ENCODE measurements at regions not wholly inside any gene's neighbourhood (a gene's known extent, or its start where the extent isn't known, plus 50 kb on each side); places are given as distances from the start of the nearest gene placed in this dataset.

- TF ChIP-seq, protein P1, sequence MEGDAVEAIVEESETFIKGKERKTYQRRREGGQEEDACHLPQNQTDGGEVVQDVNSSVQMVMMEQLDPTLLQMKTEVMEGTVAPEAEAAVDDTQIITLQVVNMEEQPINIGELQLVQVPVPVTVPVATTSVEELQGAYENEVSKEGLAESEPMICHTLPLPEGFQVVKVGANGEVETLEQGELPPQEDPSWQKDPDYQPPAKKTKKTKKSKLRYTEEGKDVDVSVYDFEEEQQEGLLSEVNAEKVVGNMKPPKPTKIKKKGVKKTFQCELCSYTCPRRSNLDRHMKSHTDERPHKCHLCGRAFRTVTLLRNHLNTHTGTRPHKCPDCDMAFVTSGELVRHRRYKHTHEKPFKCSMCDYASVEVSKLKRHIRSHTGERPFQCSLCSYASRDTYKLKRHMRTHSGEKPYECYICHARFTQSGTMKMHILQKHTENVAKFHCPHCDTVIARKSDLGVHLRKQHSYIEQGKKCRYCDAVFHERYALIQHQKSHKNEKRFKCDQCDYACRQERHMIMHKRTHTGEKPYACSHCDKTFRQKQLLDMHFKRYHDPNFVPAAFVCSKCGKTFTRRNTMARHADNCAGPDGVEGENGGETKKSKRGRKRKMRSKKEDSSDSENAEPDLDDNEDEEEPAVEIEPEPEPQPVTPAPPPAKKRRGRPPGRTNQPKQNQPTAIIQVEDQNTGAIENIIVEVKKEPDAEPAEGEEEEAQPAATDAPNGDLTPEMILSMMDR (IDR thresholded peaks at IDR 0.05), result peak; percentile 64
- TF ChIP-seq ZFX (IDR thresholded peaks at IDR 0.05; ENCODE audit: borderline replicate concordance), result no peak
Observed at GRCh38 chr1:186244825-186245224, 130.2 kb downstream of the TPR start.

All from 22Rv1 (cell line).